Keratinocyte (primary cell): ENCODE measurements at regions not wholly inside any gene's neighbourhood (a gene's known extent, or its start where the extent isn't known, plus 50 kb on each side); places are given as distances from the start of the nearest gene placed in this dataset.

Experiments
- DNase-seq: peaks from one replicate; pipeline ENCODE4 v3.0.0-alpha.2; 2011; ENCODE audit warnings: low read depth, missing footprints, low spot score
- FAIRE-seq: peaks from 2 replicates; lab custom pipeline; 2011; peaks lifted over from hg19 to GRCh38; lab: Jason Lieb, UNC
- H2AFZ ChIP-seq: 2 replicates; pipeline ENCODE4 v1.6.0; 2012; ENCODE audit warnings: low read length, control low read depth, inconsistent platforms; ENCODE audit not compliant: control insufficient read depth
- H3K27ac ChIP-seq: 2 replicates; pipeline ENCODE4 v1.5.1; 2011; ENCODE audit warnings: low read length; ENCODE audit not compliant: control insufficient read depth, insufficient read depth
- H3K27me3 ChIP-seq: 3 replicates; pipeline ENCODE4 v1.6.0; 2011; ENCODE audit warnings: low read length; ENCODE audit not compliant: control insufficient read depth, insufficient read depth; ENCODE audit errors: extremely low read depth
- H3K36me3 ChIP-seq, 2 experiments: 2 replicates in 1 of 2; 3 replicates in 1 of 2; pipeline ENCODE4 v1.5.1; 2011; ENCODE audit warnings: low read length in 2 of 2, mild to moderate bottlenecking in 1 of 2; ENCODE audit not compliant: control insufficient read depth in 2 of 2, insufficient read depth in 2 of 2; ENCODE audit errors: extremely low read depth in 1 of 2
- H3K4me1 ChIP-seq: 3 replicates; pipeline ENCODE4 v1.5.1; 2011; ENCODE audit warnings: low read length; ENCODE audit not compliant: control insufficient read depth, insufficient read depth; ENCODE audit errors: extremely low read depth
- H3K4me2 ChIP-seq: 3 replicates; pipeline ENCODE4 v1.6.0; 2011; ENCODE audit warnings: low read depth, low read length; ENCODE audit not compliant: control insufficient read depth, insufficient read depth; ENCODE audit errors: extremely low read depth
- H3K4me3 ChIP-seq, 3 experiments: fragments of 200-600 bp in 1 of 3; sonication (generic) in 1 of 3; 2 replicates in 2 of 3; 3 replicates in 1 of 3; pipeline ENCODE4 v1.5.1; 2011 to 2016; ENCODE audit warnings: low read length in 3 of 3, mild to moderate bottlenecking in 3 of 3, control low read depth in 2 of 3, inconsistent platforms in 1 of 3, low read depth in 1 of 3, mixed read lengths in 1 of 3, mixed run types in 1 of 3, moderate library complexity in 1 of 3; ENCODE audit not compliant: control insufficient read depth in 2 of 3, insufficient read depth in 2 of 3; ENCODE audit errors: extremely low read depth in 1 of 3
- H3K79me2 ChIP-seq: 2 replicates; pipeline ENCODE4 v1.6.0; 2012; ENCODE audit warnings: low read length; ENCODE audit not compliant: control insufficient read depth, insufficient read depth
- H3K9ac ChIP-seq: 3 replicates; pipeline ENCODE4 v1.6.0; 2011; ENCODE audit warnings: low read length; ENCODE audit not compliant: control insufficient read depth, insufficient read depth; ENCODE audit errors: extremely low read depth
- H3K9me1 ChIP-seq: 3 replicates; pipeline ENCODE4 v1.6.0; 2011; ENCODE audit warnings: low read length; ENCODE audit not compliant: control insufficient read depth, insufficient read depth; ENCODE audit errors: extremely low read depth
- H3K9me3 ChIP-seq: 2 replicates; pipeline ENCODE4 v1.5.1; 2012; ENCODE audit warnings: low read depth, low read length; ENCODE audit not compliant: control insufficient read depth
- H4K20me1 ChIP-seq: 3 replicates; pipeline ENCODE4 v1.6.0; 2011; ENCODE audit warnings: low read length; ENCODE audit not compliant: control insufficient read depth, insufficient read depth; ENCODE audit errors: extremely low read depth
- CTCF ChIP-seq, 3 experiments: IDR thresholded peaks in 1 of 3; conservative IDR thresholded peaks in 1 of 3; optimal IDR thresholded peaks in 1 of 3; 2 replicates in 2 of 3; 3 replicates in 1 of 3; pipeline versions ENCODE3 to v1.5.1; 2011; ENCODE audit warnings: low read length in 3 of 3, mild to moderate bottlenecking in 3 of 3, moderate library complexity in 2 of 3, control low read depth in 1 of 3, inconsistent platforms in 1 of 3; ENCODE audit not compliant: insufficient read depth in 2 of 3; ENCODE audit errors: extremely low read depth in 1 of 3
- EZH2 ChIP-seq: IDR thresholded peaks from one replicate; pipeline ENCODE4 v1.6.1; 2012; ENCODE audit warnings: inconsistent platforms, mild to moderate bottlenecking, low read length, moderate library complexity
- dilution Hi-C: fragments of 300-500 bp; cut with MboI; formaldehyde crosslinking; loops from one replicate; pipeline ENCODE4 v1.7.0; 2020; ENCODE audit warnings: low sequenced_read_pairs; ENCODE audit not compliant: extremely low pct_ligation_motif_present

GRCh38 chr4:18388039-18388438 lies 366.5 kb upstream of the LCORL start:
- FAIRE-seq (no peak), DNase-seq (no peak)
- dilution Hi-C loops: no loop called here

DNA sequence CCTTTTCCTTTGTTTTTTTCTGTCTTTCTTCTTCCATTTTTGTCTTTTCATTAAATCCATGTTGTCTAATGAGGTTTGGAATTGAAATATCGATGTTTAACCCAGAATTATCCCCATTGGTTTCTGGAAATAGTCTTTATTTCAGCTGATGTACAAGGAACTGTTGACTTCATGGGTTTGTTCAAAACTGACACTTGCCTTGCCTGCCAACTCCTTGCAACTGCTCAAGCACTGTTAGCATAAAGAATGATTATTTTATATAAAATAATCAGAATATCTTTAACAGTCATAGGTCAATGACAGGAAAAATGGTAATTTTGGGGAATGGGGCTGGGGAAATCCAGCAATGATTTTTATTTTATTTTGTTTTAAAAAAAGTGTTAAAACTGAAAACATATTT lies 359.6 kb upstream of the LCORL start:
- dilution Hi-C loops: no loop called here

More at GRCh38 chr4:18388039-18388438, 366.5 kb upstream of the LCORL start:
- H3K27ac ChIP-seq: no peak overlapping the region
- H3K4me2 ChIP-seq: no peak overlapping the region
- H2AFZ ChIP-seq: no peak overlapping the region
- H4K20me1 ChIP-seq: no peaks in the 10 kb centered on the region
- H3K9me3 ChIP-seq: no peaks in the 10 kb centered on the region
- no peak overlapping the region for H3K4me3 ChIP-seq
- H3K36me3 ChIP-seq: no peaks in the 10 kb centered on the region
- H3K4me1 ChIP-seq: peaks cover 6% of the 10 kb centered on the region
- no peaks in the 10 kb centered on the region for H3K27me3 ChIP-seq
- no peak overlapping the region for H3K9ac ChIP-seq
- TF ChIP-seq CTCF (optimal IDR thresholded peaks at IDR 0.05 in 1 of 3, IDR thresholded peaks at IDR 0.05 in 1 of 3, conservative IDR thresholded peaks at IDR 0.05 in 1 of 3; ENCODE audit: extremely low read depth in 1 of 3, insufficient read depth in 2 of 3, low read length in 3 of 3): no peak
- no peak for TF ChIP-seq EZH2
- no peaks in the 10 kb centered on the region for H3K79me2 ChIP-seq
- H3K9me1 ChIP-seq: no peaks in the 10 kb centered on the region

More for the DNA sequence above, 359.6 kb upstream of the LCORL start:
- Histone ChIP-seq H2AFZ (no peak overlapping the region), H3K27ac (no peak overlapping the region), H3K27me3 (no peaks in the 10 kb centered on the region), H4K20me1 (no peaks in the 10 kb centered on the region), H3K4me1 (no peaks in the 10 kb centered on the region), H3K9ac (no peak overlapping the region), H3K9me3 (no peaks in the 10 kb centered on the region), H3K79me2 (no peaks in the 10 kb centered on the region), H3K36me3 (no peaks in the 10 kb centered on the region), H3K4me2 (no peak overlapping the region), H3K9me1 (no peaks in the 10 kb centered on the region), H3K4me3 (no peak overlapping the region)
- TF ChIP-seq CTCF (optimal IDR thresholded peaks at IDR 0.05 in 1 of 3, IDR thresholded peaks at IDR 0.05 in 1 of 3, conservative IDR thresholded peaks at IDR 0.05 in 1 of 3; ENCODE audit: extremely low read depth in 1 of 3, insufficient read depth in 2 of 3, low read length in 3 of 3) (no peak), EZH2 (no peak)
- FAIRE-seq (no peak), DNase-seq (no peak)
